ENCODE measurements at regions not wholly inside any gene's neighbourhood (a gene's known extent, or its start where the extent isn't known, plus 50 kb on each side); places are given as distances from the start of the nearest gene placed in this dataset.

DNA sequence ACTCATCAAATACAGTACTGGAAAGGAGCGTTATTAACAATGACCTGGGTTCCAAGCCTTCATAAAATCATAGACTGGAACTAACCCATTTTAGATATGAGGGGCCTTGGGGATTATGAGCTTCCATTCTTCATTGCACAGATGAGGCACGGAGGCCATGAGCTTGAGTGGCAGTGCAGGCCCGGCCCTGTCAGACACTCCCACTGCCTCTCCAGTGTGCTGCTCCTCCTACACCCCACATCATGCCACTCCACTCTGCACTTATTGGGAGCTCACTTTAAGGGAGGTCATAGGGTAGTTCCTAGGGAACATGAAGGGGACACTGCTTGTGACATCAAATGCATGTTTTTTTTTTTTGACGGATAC, 77.9 kb downstream of the TSN start:
- Histone ChIP-seq H3K27me3 (no peaks in the 10 kb centered on the region), H3K36me3 (no peaks in the 10 kb centered on the region), H3K4me1 (no peaks in the 10 kb centered on the region), H3K27ac (no peak overlapping the region), H3K4me3 (no peak overlapping the region), H3K9me3 (no peaks in the 10 kb centered on the region)
- TF ChIP-seq, protein P1, sequence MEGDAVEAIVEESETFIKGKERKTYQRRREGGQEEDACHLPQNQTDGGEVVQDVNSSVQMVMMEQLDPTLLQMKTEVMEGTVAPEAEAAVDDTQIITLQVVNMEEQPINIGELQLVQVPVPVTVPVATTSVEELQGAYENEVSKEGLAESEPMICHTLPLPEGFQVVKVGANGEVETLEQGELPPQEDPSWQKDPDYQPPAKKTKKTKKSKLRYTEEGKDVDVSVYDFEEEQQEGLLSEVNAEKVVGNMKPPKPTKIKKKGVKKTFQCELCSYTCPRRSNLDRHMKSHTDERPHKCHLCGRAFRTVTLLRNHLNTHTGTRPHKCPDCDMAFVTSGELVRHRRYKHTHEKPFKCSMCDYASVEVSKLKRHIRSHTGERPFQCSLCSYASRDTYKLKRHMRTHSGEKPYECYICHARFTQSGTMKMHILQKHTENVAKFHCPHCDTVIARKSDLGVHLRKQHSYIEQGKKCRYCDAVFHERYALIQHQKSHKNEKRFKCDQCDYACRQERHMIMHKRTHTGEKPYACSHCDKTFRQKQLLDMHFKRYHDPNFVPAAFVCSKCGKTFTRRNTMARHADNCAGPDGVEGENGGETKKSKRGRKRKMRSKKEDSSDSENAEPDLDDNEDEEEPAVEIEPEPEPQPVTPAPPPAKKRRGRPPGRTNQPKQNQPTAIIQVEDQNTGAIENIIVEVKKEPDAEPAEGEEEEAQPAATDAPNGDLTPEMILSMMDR (IDR thresholded peaks at IDR 0.05) = no peak
- no peak for TF ChIP-seq POLR2A (IDR thresholded peaks at IDR 0.05)
- intact Hi-C loops (cut with DNase I) = no loop called here
- 77 to 79% methylated on average over 4 of the region's 4 CpGs for WGBS, 2 donors
- DNase-seq = no peak

DNA sequence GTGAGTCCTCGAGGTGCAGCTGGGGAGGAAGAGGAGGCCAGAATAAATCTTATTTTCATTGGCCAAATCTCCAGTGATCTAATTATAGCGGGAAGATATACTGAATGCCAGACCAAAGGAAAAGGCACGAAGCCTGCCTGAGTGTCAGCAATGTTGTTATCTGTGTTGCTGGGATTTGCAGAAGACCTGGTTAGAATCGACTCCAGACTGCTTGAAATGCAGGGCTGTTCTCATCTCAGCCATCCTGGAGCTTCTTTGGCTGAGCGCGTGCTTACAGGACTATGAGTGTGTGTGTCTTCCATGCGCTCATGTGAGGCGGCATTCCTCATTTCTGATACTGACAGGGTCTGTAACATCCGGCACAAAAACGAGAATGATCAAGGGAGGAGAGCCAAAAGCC, 81.2 kb downstream of the TSN start:
- no peaks in the 10 kb centered on the region for H3K9me3 ChIP-seq
- no peaks in the 10 kb centered on the region for H3K4me1 ChIP-seq
- no peak overlapping the region for H3K27ac ChIP-seq
- 52 to 54% methylated on average over 8 of the region's 10 CpGs for WGBS, 2 donors
- H3K36me3 ChIP-seq = no peaks in the 10 kb centered on the region
- DNase-seq = no peak
- TF ChIP-seq, protein P1 (IDR thresholded peaks at IDR 0.05) = no peak
- no peak for TF ChIP-seq POLR2A (IDR thresholded peaks at IDR 0.05)
- H3K4me3 ChIP-seq = no peak overlapping the region
- intact Hi-C loops (cut with DNase I) = no loop called here
- no peaks in the 10 kb centered on the region for H3K27me3 ChIP-seq

DNA sequence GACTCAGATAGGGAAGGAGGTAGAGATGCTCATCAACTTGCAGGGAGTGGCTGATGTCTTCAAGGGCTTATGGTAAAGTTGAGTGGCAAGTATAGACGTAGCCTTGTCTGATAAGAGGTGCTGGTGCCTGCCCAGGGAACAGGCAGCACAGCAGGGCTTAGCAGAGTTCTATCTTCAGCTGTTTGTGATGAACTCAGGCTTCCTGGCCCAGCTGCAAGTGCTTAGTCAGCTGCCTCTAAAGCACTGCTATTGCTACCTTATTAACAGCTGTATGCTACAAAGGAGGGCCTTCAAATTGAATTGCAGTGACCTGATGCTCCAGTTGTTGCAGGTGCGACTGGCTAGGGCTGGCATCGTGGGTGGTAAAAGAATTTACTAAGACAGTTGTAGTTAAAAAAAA, 82.1 kb downstream of the TSN start:
- no peak for DNase-seq

DNA sequence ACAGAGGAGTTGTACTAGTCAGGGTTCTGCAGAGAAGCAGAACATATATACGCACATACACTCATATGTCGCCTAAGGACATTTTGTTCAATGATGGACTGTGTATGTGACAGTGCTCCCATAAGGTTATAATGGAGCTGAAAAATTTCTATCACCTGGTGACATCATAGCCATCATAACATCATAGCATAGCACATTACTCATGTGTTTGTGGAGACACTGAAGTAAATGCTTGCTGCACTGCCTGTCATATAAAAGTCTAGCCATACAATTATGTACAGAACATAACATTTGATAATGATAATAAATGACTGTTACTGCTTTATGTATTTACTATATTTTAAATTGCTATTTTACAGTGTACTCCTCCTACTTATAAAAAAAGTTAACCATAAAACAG, 83.1 kb downstream of the TSN start:
- no peak for TF ChIP-seq POLR2A (IDR thresholded peaks at IDR 0.05)
- TF ChIP-seq, protein P1 (IDR thresholded peaks at IDR 0.05) = no peak
- no peak overlapping the region for H3K27ac ChIP-seq
- no peak overlapping the region for H3K4me3 ChIP-seq
- H3K9me3 ChIP-seq = no peaks in the 10 kb centered on the region
- no peaks in the 10 kb centered on the region for H3K4me1 ChIP-seq
- intact Hi-C loops (cut with DNase I) = no loop called here
- 96 to 100% methylated on average over 2 of the region's 2 CpGs for WGBS, 2 donors
- H3K27me3 ChIP-seq = no peaks in the 10 kb centered on the region
- no peaks in the 10 kb centered on the region for H3K36me3 ChIP-seq
- no peak for DNase-seq

More for the DNA sequence above, 82.1 kb downstream of the TSN start:
- Histone ChIP-seq H3K4me3 (no peak overlapping the region), H3K36me3 (no peaks in the 10 kb centered on the region), H3K9me3 (no peaks in the 10 kb centered on the region), H3K4me1 (no peaks in the 10 kb centered on the region), H3K27me3 (no peaks in the 10 kb centered on the region), H3K27ac (no peak overlapping the region)
- 65 to 73% methylated on average over 3 of the region's 3 CpGs for WGBS, 2 donors
- no peak for TF ChIP-seq POLR2A (IDR thresholded peaks at IDR 0.05)
- TF ChIP-seq, protein P1 (IDR thresholded peaks at IDR 0.05) = no peak
- intact Hi-C loops (cut with DNase I) = no loop called here

DNA sequence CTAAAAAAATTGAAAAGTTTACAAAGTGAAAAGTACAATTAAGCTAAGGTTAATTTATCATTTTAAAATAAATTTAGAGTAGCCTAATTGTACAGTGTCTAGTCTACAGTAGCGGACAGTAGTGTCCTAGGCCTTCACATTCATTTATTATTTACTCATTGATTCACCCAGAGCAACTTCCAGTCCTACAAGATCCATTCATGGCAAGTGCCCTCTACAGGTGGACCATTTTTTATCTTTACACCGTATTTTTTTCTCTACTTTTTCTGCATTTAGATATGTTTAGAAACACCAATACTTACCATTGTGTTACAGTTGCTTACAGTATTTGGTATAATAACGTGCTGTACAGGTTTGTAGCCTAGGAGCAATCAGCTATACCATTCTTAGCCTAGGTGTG, 84.1 kb downstream of the TSN start:
- intact Hi-C loops (cut with DNase I) = no loop called here
- TF ChIP-seq, protein P1 (IDR thresholded peaks at IDR 0.05) = no peak
- TF ChIP-seq POLR2A (IDR thresholded peaks at IDR 0.05) = no peak
- no peak for DNase-seq
- H3K4me3 ChIP-seq = no peak overlapping the region
- WGBS, 2 donors = 76 to 83% methylated on average over 3 of the region's 3 CpGs
- no peak overlapping the region for H3K27ac ChIP-seq
- H3K27me3 ChIP-seq = no peaks in the 10 kb centered on the region
- no peaks in the 10 kb centered on the region for H3K9me3 ChIP-seq
- no peaks in the 10 kb centered on the region for H3K4me1 ChIP-seq
- H3K36me3 ChIP-seq = no peaks in the 10 kb centered on the region

Measured in esophagus squamous epithelium (tissue), 5 donors.